Liver (tissue), 3 donors: ENCODE measurements at regions not wholly inside any gene's neighbourhood (a gene's known extent, or its start where the extent isn't known, plus 50 kb on each side); places are given as distances from the start of the nearest gene placed in this dataset.

Experiments
- CTCF ChIP-seq: fragments of 150-350 bp; IDR thresholded peaks from 2 replicates; pipeline ENCODE4 v1.5.1; 2017; ENCODE audit warnings: improper control_type of control experiment, low read depth, low read length; ENCODE audit not compliant: missing input control
- EGR1 ChIP-seq, 2 donors: IDR thresholded peaks; 2 replicates each; pipeline ENCODE4 v1.6.1; 2016 to 2018; ENCODE audit warnings: antibody characterized with exemption in 2 of 2, low read depth in 2 of 2
- MAX ChIP-seq: IDR thresholded peaks from 2 replicates; pipeline ENCODE4 v1.6.1; 2016; ENCODE audit warnings: antibody characterized with exemption
- RXRA ChIP-seq, 2 donors: IDR thresholded peaks; 2 replicates each; pipeline ENCODE4 v1.6.1; 2017 to 2018; ENCODE audit warnings: antibody characterized with exemption in 2 of 2, mild to moderate bottlenecking in 1 of 2
- SP1 ChIP-seq: IDR thresholded peaks from 2 replicates; pipeline ENCODE4 v1.6.1; 2018; ENCODE audit warnings: antibody characterized with exemption, mild to moderate bottlenecking
- YY1 ChIP-seq: IDR thresholded peaks from 2 replicates; pipeline ENCODE4 v1.6.1; 2016; ENCODE audit warnings: antibody characterized with exemption, mild to moderate bottlenecking
- ZBTB33 ChIP-seq: IDR thresholded peaks from 2 replicates; pipeline ENCODE4 v1.6.1; 2016; ENCODE audit warnings: antibody characterized with exemption
- donor health status: healthy.
- donor health status: healthy.

GRCh38 chr2:157164370-157164769 lies 93.1 kb upstream of the GALNT5 start:
- no peak for TF ChIP-seq SP1
- no peak for TF ChIP-seq CTCF
- TF ChIP-seq YY1 = no peak
- no peak for TF ChIP-seq EGR1 (IDR thresholded peaks at IDR 0.05; ENCODE audit: low read depth in 2 of 2)
- TF ChIP-seq MAX = no peak
- TF ChIP-seq RXRA (IDR thresholded peaks at IDR 0.05) = no peak
- TF ChIP-seq ZBTB33 = no peak
